GM18868 (cell line): ENCODE measurements at regions not wholly inside any gene's neighbourhood (a gene's known extent, or its start where the extent isn't known, plus 50 kb on each side); places are given as distances from the start of the nearest gene placed in this dataset.

ENCODE experiments used
- ATAC-seq: cut with Tn5 transposase; IDR thresholded peaks from one replicate; pipeline ENCODE4 v1.9.1; 2021; ENCODE audit warnings: mild to moderate bottlenecking, moderate library complexity; ENCODE audit not compliant: unreplicated experiment

DNA sequence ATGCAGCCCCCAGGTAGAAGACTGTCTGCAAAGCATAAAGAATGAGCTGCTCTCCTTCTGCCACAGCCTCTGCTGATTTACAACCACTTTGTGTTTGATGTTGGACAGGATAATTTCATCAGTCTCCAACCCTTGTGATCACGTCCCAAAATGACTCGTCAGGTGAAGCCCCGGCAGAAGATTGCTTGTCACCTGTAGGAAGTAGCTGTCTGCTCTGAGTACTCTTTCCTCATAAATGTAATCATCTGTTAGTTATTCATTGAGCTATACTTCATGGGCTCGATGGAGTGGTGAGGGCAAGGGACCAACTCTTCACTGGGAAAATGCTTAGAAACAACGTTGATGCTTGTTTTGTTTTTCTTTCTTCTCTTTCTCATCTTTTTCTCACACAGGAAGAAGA lies 290.9 kb upstream of the SP8 start:
- no peak for ATAC-seq

DNA sequence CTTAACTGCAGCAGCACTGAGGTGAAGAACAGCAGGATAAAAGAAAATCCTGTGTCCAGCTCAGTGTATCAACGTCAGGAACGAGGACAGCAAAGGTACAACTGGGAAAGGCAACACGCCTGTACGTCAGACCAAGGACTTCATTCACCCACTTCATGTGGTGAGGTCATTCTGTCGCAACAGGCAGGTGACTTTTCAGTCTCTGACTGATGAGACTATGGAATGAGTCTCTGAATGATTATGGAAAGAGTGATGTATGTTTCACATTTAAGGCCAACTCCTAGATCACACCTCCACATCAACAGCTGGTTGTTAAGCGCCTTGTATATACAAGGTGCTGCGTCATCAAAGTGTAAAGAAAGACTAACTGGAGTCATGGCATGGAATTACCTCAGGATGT lies 297.6 kb upstream of the SP8 start:
- ATAC-seq: no peak

DNA sequence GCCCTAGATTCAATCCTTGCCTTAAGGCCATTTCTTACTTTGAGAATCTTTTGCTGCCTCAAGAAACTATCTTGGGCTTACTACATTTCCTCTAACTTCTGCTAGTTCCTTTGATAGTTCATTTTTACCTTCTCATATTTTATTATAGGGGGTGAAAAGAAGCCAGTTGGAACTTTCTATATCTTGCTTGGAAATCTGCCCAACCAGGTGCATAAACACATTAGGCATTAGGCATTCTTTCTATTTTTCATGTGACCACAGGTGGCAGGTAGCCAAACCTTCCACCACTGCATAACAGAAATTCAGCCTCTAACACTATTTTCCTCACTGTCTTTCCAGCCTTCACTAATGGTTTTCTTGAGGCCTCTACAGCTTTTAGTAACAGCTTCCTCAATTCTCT lies 300.0 kb upstream of the SP8 start:
- no peak for ATAC-seq

DNA sequence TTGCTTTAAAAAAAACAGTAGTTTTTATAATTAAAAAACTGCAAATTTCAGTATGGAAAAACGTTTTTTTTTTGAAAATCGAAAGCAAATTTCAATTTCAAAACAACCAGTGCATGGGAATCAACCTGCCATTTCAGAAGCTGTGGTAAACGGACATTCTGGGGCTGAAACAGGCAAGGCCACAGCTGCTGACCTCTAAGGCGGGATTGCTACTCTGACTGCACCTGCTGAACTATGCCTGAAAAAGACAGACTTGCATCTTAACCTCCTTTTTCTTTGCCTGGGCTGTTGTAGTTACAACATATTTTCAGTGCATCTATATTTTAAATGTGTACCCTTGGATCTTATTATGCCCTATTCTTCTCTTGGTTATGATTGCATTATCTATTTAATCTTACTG lies 303.0 kb upstream of the SP8 start:
- no peak for ATAC-seq

DNA sequence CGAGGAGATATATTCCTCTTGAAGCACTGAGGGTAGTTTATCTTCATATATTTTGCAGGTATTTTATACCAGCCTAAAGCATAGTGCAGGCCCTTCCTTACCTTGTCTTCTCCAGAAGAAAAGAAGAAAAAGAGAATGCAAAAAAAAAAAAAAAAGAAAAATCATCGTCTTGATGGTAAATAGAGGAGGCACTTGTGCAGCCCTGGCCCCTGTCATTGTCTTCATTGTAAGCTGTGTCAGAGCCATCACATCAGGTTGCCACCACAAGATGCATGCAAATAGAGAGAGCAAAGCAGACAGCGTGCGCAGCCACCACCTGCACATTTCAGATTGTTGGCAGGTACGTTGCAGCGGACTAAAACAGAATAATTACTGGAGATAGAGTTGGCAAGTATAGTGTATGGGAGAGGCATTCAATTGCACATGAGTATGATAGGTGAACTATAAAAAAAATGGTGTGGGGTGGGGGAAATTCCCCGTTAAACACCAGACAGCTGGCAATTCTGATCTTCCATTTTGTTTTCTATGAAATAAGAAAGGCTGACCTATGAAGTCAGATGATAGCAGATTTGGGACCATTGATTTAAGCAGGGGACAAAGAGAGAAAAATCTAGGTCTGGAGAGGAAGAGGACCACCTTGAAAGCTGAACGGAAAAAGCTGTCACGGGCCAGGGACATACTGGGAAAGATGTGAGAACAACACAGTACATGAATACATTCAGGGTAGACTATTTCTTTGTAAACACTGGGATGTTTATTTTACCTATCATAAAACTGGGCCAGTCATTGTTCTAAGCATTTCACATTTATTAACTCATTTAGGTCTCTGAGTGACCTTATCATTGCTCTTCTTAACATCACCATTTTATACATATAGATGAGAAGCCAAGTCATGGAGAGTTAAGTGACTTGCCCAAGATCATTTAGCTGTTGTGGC lies 306.3 kb upstream of the SP8 start:
- no peak for ATAC-seq

DNA sequence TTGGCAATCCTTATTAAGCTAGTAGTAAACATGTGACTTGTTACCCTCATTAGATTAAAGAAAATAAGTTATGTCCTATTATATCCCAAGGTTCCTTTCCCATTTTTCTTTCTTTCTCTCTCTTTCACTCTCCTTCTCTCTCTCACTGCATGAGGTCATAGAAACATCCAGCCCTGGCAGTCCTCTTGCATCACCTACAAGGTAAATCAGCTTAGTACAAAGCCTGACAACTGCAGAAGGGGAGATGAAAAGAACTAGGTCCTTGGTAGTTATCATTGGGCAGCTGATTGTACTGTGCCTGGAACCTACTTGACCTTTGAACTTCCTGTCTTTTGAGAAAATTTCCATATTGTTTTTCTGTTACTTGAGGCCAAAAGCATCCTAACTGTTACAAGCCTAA lies 307.9 kb upstream of the SP8 start:
- no peak for ATAC-seq

DNA sequence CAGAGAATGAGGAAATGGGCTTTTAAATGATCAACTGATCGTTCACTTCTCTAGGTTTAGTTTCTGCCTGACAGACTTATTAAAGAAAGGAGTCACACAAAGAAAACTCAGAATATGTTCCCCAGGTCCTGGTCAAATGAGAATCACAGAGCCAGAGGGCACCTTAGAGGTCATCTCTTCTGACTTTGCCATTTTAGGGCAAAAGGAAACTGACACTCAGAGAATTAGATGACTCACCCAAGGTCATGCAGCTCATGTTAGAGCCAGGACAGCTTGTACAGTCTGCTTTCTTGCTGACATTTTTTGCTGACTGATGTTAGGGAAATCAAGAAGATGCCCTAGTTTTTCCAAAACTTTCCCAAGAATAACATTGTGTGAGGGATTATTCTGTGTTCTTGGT lies 312.7 kb upstream of the SP8 start:
- ATAC-seq: no peak

DNA sequence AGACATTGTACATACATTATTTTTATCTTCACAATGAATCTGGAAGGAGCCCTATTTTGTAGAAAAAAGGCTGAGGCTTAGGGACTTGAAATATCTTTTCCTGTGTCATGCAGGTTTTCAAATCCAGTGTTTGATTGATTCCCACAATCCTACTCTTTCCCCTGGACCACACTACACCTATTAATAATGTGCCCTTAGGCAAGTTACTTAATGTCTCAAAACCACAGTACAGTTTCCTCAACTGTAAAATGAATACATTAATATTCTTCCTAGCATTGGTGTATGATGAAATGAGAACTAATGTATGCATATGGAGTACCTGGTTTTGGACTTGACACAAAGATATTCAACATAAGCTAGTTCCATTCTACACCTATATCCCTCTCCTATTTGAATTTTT lies 313.3 kb upstream of the SP8 start:
- no peak for ATAC-seq

DNA sequence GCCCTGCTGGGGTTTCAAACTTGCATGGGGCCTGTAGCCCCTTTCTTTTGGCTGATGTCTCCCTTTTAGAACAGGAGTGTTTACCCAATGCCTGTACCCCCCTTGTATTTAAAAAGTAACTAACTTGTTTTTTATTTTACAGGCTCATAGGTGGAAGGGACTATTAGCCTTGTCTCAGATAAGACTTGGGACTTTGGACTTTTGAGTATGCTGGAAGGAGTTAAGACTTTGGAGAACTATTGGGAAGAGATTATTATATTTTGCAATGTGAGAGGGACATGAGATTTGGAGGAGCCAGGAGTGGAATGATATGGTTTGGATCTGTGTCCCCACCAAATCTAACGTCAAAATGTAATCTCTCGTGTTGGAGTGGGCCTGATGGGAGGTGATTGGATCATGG lies 314.9 kb upstream of the SP8 start:
- ATAC-seq: no peak

DNA sequence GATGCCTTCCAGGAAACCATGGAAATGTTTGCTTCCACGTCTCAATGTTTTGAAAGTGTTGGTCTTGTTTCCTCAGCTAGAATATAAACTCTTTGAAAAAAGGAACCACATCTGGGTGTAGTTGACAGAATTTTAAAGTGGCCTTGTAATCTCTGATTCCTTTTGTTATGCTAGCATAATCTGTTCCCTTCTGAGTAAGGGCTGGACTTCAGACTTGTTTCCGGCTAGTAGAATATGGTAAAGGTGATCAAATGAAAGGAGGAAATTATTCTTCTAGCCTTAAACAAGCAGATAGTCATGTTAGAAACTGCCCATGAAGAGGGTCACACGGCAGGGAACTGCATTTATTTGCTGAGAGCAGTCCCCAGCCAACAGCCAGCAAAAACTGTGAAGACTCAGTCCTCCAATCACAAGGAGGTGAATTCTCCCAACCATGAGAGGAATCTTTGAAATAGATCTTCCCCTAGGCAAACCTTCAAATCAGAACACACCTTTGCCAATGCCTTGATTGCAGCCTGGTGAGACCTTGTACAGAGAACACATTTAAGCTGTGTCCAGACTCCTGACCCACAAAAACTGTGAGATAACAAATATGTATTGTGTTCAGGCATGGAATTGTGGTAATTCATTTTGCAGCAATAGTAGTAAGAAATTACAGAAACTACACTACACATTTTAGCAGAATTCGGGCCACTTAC lies 316.9 kb upstream of the SP8 start:
- no peak for ATAC-seq

DNA sequence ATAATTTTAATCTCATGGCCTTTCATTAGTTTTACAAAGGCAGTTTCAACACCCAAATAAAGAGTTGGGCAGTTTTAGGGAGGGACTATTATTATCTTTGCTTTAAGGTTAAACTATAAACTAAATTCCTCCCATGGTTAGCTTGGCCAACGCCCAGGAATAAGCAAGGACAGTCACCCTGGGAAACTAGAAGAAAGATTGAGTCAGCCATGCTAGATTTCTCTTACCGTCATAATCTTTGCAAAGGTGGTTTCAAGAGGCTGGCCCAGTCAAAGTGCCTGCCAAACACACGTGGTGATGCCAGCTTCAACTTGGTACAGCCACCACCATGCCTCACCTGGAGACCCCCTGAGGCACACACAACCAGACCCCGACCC lies 317.4 kb upstream of the SP8 start:
- ATAC-seq: no peak

DNA sequence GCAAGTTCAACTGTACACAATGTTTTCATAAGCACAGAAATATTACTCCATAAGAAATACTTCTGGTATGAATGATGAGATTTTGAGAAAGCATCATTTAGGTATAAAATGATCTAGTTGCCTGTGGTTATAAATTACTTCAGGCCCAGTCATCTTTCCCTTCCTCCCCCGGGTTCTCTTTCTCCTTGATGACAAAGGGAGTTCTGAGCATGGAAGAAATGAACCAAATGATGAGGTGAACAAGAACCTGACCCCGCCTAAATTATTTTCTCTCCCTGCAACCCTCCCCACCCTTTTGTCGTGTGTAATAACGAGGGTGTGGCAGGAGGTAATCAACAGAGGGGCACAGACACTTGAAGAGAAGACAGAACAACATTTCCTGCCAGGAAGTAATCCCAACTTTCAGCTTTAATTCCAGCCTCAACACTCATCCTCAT lies 319.6 kb upstream of the SP8 start:
- no peak for ATAC-seq

DNA sequence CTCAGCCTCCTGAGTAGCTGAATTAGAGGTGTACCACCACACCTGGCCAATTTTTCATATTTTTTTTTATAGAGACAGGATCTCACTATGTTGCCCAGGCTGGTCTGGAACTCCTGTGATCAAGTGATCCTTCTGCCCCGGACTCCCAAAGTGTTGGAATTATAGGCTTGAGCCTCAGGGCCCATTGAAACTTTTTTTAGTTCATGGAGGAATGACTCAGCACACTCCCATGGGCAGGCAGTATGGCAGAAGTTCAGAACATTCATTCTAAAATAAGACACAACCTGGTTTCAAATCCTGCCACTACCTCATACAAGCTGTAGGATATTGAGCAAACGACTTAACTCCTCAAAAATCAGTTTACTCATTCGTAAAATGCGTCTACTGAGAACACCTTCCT lies 320.4 kb upstream of the SP8 start:
- no peak for ATAC-seq

DNA sequence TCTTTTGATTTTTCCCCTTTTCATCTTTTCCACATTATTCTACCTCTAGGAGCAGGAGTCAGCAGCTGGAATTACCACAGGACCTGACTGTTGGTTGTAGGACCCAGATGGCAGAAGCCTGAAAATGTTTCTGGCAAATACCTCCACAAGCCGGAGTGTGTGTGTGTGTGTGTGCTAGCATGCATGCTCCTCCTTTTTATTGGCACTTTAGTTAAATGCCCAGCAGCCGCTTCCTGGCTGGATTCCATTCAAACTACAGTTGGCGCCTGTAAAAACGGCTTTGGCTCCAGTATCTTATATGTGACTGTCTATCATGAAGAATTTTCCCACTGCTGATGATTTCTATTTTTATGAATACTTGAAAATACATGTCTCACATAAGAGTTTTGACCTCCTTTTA lies 319.7 kb upstream of the SP4 start:
- ATAC-seq: no peak

DNA sequence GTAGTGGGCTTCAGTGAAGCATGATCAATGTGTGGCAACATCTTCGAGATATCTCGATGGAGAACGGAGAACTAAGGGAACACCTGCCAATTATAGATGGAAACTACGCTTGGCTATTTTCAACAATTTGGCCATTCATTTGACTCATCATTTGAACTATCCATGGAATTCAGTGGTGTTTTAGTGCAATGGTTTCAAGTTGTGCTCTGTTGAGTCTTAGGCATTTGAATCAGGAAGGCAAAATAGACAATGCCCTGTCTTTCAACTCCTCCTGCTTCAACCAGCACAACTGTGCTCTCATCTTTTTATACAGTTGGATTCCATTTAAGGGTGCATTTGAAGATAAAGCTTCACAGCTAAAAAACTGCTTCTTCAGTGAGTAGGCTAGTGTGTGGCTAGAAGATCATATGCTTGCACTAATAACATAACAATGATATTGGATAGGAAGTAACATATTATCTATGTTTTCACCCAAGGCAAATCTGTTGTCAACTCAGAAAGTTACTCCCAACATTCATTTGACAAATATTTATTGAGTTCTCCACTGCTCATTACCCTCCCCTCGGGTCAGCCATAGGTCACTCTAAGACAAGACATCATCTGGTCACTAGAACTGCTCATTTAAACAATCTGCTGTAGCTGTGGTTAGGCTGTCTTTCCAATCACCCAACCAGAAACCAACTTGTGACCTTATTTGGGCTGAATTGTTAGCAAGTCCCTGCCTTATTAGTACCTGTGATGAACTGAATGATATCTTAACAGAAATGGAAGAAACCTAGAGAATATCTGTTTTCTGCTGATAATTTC lies 314.1 kb upstream of the SP4 start:
- ATAC-seq: no peak

DNA sequence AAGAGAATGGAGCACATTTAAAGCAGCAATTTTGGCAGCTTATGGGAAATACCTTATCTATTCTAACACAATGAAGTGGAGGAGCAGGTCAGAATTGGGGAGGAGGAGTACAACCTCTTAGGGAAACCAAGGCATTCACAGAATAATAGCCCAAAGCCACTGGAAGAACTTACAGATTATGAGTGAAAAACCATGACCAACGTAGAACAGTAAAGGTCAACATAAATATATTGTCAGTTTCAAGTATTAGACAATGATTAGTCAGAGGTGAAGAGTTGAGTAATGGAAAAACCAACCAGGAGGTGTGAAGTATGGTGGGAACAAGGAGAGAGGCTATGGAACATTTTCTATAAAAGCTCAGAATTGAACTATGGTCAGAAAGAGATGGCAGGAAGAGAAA lies 304.3 kb upstream of the SP4 start:
- ATAC-seq: no peak

DNA sequence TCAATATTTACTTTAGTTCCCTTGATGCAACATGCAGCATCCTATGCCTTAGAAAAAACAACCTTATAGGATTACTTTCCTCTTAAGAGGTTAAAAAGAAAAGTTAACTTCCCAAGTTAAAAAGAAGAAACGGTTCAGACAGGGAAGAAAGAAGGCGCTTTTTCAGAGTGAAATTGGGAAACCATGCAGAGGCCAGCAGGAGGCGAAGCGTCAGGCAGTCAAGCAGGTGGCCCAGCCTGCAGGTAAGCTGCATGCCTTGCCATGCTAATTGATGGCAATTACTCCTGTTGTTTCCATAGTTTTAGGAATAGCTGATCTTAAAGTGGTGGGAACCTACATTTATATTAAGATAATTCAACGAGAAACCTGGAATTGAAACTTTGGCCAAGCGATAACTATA lies 302.6 kb upstream of the SP4 start:
- ATAC-seq: no peak

DNA sequence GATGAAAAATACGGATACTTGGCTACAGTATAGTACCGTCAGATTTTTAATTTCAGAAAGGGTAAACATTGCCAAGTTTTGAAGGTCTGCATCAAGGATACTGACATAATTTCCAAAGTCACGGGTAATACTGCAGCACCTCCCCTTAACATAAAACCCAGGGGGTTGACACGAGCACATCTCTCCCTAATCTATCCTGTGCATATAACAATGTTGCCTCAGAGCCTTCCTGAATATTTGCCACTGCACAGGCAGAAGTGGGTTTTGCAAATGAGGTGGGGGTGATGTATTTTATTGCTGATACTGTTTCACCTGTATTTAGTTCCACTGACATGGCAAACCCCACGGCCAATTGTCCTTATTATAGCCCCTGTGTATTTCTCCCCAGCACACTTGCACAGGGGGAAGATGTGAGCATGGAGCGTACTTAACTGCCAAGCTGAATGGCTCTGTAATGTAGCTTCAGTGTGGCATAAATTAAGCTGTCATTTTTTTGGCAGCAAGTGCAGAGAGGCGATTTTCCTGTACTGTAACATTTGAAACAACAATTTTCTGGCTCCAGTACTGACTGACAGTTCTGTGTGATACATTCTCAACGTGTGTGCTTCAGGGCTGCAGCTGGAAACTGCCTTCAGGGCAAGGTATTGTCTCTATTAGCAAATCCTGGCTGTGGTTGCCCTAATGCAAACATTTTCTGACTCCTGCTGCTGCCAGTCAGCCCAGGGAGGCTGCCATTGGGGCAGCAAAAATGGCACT lies 299.6 kb upstream of the SP4 start:
- no peak for ATAC-seq

DNA sequence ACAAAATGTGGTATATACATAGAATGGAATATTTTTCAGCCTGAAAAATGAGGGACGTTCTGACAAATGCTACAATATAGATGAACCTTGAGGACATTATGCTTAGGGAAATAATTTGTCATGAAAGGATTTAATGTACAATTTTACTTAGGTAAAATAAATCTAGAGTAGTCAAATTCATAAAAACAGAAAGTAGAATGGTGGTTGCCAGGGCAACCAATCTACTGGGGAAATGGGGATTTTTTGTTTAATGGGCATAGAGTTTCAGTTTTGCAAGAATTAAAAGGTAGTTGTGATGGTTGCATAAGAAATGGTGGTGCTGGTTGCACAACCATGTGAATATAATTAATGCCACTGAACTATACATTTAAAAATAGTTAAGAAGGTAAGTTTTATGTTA lies 296.0 kb upstream of the SP4 start:
- ATAC-seq: no peak

DNA sequence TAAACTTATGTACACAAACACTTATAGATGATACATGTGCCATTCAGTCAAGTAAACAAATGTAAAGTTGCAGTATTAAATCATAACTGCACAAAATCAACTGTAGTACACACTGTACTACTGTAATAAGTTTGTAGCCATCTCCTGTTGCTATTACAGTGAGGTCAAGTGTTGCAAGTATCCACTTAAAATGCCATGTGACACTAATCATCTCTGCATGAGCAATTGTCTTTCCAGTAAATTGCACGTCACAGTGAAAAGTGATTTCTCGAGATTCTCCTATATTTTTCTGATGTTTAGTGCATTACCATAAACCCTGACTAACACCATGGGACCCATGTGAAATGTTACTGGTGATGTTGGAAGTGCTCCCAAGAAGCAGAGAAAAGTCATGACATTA lies 293.3 kb upstream of the SP4 start:
- no peak for ATAC-seq

DNA sequence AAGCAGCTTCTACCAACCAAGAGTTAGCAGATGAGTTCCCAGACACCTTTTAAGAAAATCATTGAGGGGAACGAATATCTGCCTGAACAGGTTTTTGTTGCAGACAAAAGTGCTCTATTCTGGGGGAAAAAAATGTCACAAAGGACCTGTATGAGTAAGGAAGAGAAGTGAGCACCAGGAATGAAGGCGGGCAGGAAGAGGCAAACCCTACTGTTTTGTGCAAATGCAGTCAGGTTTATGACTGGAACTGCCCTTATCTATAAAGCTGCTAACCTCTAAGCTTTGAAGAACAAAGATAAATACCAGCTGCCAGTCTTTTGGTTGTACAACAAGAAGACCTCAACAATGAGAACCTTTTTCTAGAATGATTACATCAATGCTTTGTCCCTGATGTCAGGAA lies 292.4 kb upstream of the SP4 start:
- ATAC-seq: no peak
